Chondrocyte (in vitro differentiated cells): ENCODE measurements at regions not wholly inside any gene's neighbourhood (a gene's known extent, or its start where the extent isn't known, plus 50 kb on each side); places are given as distances from the start of the nearest gene placed in this dataset.

Experiments
- DNase-seq: peaks from one replicate; pipeline ENCODE4 v3.0.0; 2021; ENCODE audit warnings: mixed read lengths, low spot score
- H3K27ac Mint-ChIP-seq: one replicate; pipeline ENCODE4 v1.8.0; 2021; ENCODE audit warnings: mild to moderate bottlenecking, moderate library complexity, mixed read lengths; ENCODE audit not compliant: unreplicated experiment
- H3K27me3 Mint-ChIP-seq: 2 replicates; pipeline ENCODE4 v1.8.0; 2021; ENCODE audit warnings: low read depth, mixed read lengths
- H3K36me3 Mint-ChIP-seq: 2 replicates; pipeline ENCODE4 v1.8.0; 2021; ENCODE audit warnings: low read depth, mixed read lengths
- H3K4me1 Mint-ChIP-seq: 2 replicates; pipeline ENCODE4 v1.8.0; 2021; ENCODE audit warnings: low read depth, mild to moderate bottlenecking, mixed read lengths
- H3K4me3 Mint-ChIP-seq: one replicate; pipeline ENCODE4 v1.8.0; 2021; ENCODE audit warnings: mild to moderate bottlenecking, moderate library complexity, mixed read lengths; ENCODE audit not compliant: unreplicated experiment
- H3K9me3 Mint-ChIP-seq: 2 replicates; pipeline ENCODE4 v1.8.0; 2021; ENCODE audit warnings: low read depth, mixed read lengths
- CTCF ChIP-seq: fragments of 200-600 bp; sonication (generic); IDR thresholded peaks from 2 replicates; pipeline ENCODE4 v1.5.0; 2021; ENCODE audit warnings: antibody characterized with exemption, mild to moderate bottlenecking, moderate library complexity

GRCh38 chr22:48496226-48496845, 1331.3 kb downstream of the BRD1 start:
- no peaks in the 10 kb centered on the region for H3K9me3 Mint-ChIP-seq
- peaks cover 6% of the 10 kb centered on the region for H3K4me1 Mint-ChIP-seq
- DNase-seq, result peak; percentile 79
- no peaks in the 10 kb centered on the region for H3K36me3 Mint-ChIP-seq
- H3K27me3 Mint-ChIP-seq, result no peaks in the 10 kb centered on the region
- no peak for TF ChIP-seq CTCF
- no peak overlapping the region for H3K4me3 Mint-ChIP-seq
- no peak overlapping the region for H3K27ac Mint-ChIP-seq

GRCh38 chr22:48495751-48496080, 1332.0 kb downstream of the BRD1 start:
- no peaks in the 10 kb centered on the region for H3K27me3 Mint-ChIP-seq
- DNase-seq, result peak; percentile 84
- peaks cover 12% of the 10 kb centered on the region for H3K4me1 Mint-ChIP-seq
- no peaks in the 10 kb centered on the region for H3K9me3 Mint-ChIP-seq
- no peaks in the 10 kb centered on the region for H3K36me3 Mint-ChIP-seq
- TF ChIP-seq CTCF, result no peak
- no peak overlapping the region for H3K27ac Mint-ChIP-seq
- no peak overlapping the region for H3K4me3 Mint-ChIP-seq

GRCh38 chr22:48494968-48495750, 1332.5 kb downstream of the BRD1 start:
- Mint-ChIP-seq H3K4me3 (no peak overlapping the region), H3K27ac (no peak overlapping the region), H3K36me3 (no peaks in the 10 kb centered on the region), H3K27me3 (no peaks in the 10 kb centered on the region), H3K9me3 (no peaks in the 10 kb centered on the region), H3K4me1 (peaks cover 15% of the 10 kb centered on the region)
- no peak for TF ChIP-seq CTCF
- peak; percentile 87 for DNase-seq

GRCh38 chr22:48494256-48494967, 1333.3 kb downstream of the BRD1 start:
- DNase-seq, result peak; percentile 66
- Mint-ChIP-seq H3K27ac (no peak overlapping the region), H3K4me3 (no peak overlapping the region), H3K9me3 (no peaks in the 10 kb centered on the region), H3K36me3 (no peaks in the 10 kb centered on the region), H3K4me1 (peaks cover 15% of the 10 kb centered on the region), H3K27me3 (no peaks in the 10 kb centered on the region)
- TF ChIP-seq CTCF, result no peak

GRCh38 chr22:48493733-48494132, 1333.9 kb downstream of the BRD1 start:
- no peak for TF ChIP-seq CTCF
- Mint-ChIP-seq H3K4me1 (peaks cover 15% of the 10 kb centered on the region), H3K27ac (no peak overlapping the region), H3K36me3 (no peaks in the 10 kb centered on the region), H3K27me3 (no peaks in the 10 kb centered on the region), H3K4me3 (no peak overlapping the region), H3K9me3 (no peaks in the 10 kb centered on the region)
- DNase-seq, result peak; percentile 59
